HepG2 (cell line): ENCODE measurements at regions not wholly inside any gene's neighbourhood (a gene's known extent, or its start where the extent isn't known, plus 50 kb on each side); places are given as distances from the start of the nearest gene placed in this dataset.

Experiments
- EP300 ChIP-seq, 3 experiments: sonication (generic) in 1 of 3; formaldehyde crosslinking in 1 of 3; IDR thresholded peaks; 2 replicates each; pipeline versions ENCODE4 v1.5.1 to v1.6.1; 2011 to 2020; ENCODE audit warnings: low read depth in 2 of 3, low read length in 2 of 3, borderline replicate concordance in 1 of 3, improper control_type of control experiment in 1 of 3, mild to moderate bottlenecking in 1 of 3, missing genetic modification reagents in 1 of 3, moderate library complexity in 1 of 3
- GABPA ChIP-seq, 2 experiments: IDR thresholded peaks; 2 replicates each; pipeline ENCODE4 v1.6.1; 2011 to 2016; ENCODE audit warnings: low read depth in 2 of 2, low read length in 1 of 2, missing biosample characterization in 1 of 2, missing genetic modification characterization in 1 of 2
- MBD4 ChIP-seq: IDR thresholded peaks from 2 replicates; pipeline ENCODE4 v1.6.1; 2012; ENCODE audit warnings: low read length, inconsistent platforms, borderline replicate concordance
- MEIS2 ChIP-seq: sonication (generic); formaldehyde crosslinking; IDR thresholded peaks from 2 replicates; pipeline ENCODE4 v1.9.0; 2021; ENCODE audit warnings: mild to moderate bottlenecking, missing genetic modification reagents
- MIER2 ChIP-seq: IDR thresholded peaks from 2 replicates; pipeline ENCODE4 v1.6.1; 2016; ENCODE audit warnings: missing biosample characterization, missing genetic modification reagents
- RARA ChIP-seq: IDR thresholded peaks from 2 replicates; pipeline ENCODE4 v1.6.1; 2016; ENCODE audit warnings: missing genetic modification reagents, missing compliant biosample characterization
- SOX5 ChIP-seq: IDR thresholded peaks from 2 replicates; pipeline ENCODE4 v1.6.1; 2016; ENCODE audit warnings: borderline replicate concordance
- SOX6 ChIP-seq, 2 experiments: fragments of 450-650 bp in 1 of 2; sonication (generic) in 1 of 2; formaldehyde crosslinking in 1 of 2; IDR thresholded peaks; 2 replicates each; pipeline versions ENCODE4 v1.4.0 to v1.6.1; 2017 to 2020; ENCODE audit warnings: antibody characterized with exemption in 1 of 2, mild to moderate bottlenecking in 1 of 2, missing genetic modification reagents in 1 of 2
- TCF7 ChIP-seq: sonication (generic); IDR thresholded peaks from 2 replicates; pipeline ENCODE4 v1.6.1; 2016; ENCODE audit warnings: antibody characterized with exemption, low read depth
- TCF7L2 ChIP-seq: IDR thresholded peaks from 2 replicates; pipeline ENCODE4 v1.6.1; 2011; ENCODE audit warnings: mild to moderate bottlenecking, low read depth, low read length, moderate library complexity
- TOPORS ChIP-seq: sonication (generic); formaldehyde crosslinking; IDR thresholded peaks from 2 replicates; pipeline ENCODE4 v1.8.0; 2023; ENCODE audit warnings: mild to moderate bottlenecking, missing genetic modification reagents
- USF2 ChIP-seq, 2 experiments: sonication (generic) in 1 of 2; formaldehyde crosslinking in 1 of 2; IDR thresholded peaks; 2 replicates each; pipeline versions ENCODE4 v1.5.1 to v1.6.1; 2011 to 2020; ENCODE audit warnings: borderline replicate concordance in 1 of 2, low read depth in 1 of 2, low read length in 1 of 2, mild to moderate bottlenecking in 1 of 2, missing genetic modification reagents in 1 of 2, moderate library complexity in 1 of 2
- ZBED4 ChIP-seq: sonication (generic); formaldehyde crosslinking; IDR thresholded peaks from 2 replicates; pipeline ENCODE4 v1.4.0; 2020; ENCODE audit warnings: missing genetic modification reagents, borderline replicate concordance
- ZNF331 ChIP-seq: sonication (generic); formaldehyde crosslinking; IDR thresholded peaks from 2 replicates; pipeline ENCODE4 v1.4.0; 2020; ENCODE audit warnings: missing genetic modification reagents
- TF ChIP-seq, protein P1 (sequence below): sonication (generic); formaldehyde crosslinking; IDR thresholded peaks from 2 replicates; pipeline ENCODE4 v1.8.0; 2023; ENCODE audit warnings: mild to moderate bottlenecking, missing genetic modification reagents
- TF ChIP-seq, protein P2 (sequence below): sonication (generic); formaldehyde crosslinking; IDR thresholded peaks from 2 replicates; pipeline ENCODE4 v1.4.0; 2020; ENCODE audit warnings: mild to moderate bottlenecking, low read depth, missing genetic modification reagents
- TF ChIP-seq, protein P3 (sequence below): fragments of 450-650 bp; IDR thresholded peaks from 2 replicates; pipeline ENCODE4 v1.6.1; 2017

GRCh38 chr6:98641949-98642719, 192.2 kb upstream of the POU3F2 start (continued):
- TF ChIP-seq, protein P1, sequence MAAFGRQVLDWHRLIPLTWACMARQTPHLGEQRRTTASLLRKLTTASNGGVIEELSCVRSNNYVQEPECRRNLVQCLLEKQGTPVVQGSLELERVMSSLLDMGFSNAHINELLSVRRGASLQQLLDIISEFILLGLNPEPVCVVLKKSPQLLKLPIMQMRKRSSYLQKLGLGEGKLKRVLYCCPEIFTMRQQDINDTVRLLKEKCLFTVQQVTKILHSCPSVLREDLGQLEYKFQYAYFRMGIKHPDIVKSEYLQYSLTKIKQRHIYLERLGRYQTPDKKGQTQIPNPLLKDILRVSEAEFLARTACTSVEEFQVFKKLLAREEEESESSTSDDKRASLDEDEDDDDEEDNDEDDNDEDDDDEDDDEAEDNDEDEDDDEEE (CRISPR knock-in tag): no peak
- TF ChIP-seq MIER2 (CRISPR knock-in tag) (peak; percentile 77; the same call in 1 of the 2 replicates), ZNF331 (CRISPR knock-in tag) (0 out of 2 replicates have a peak, but pooled peaks have one; percentile 10), USF2 (IDR thresholded peaks at IDR 0.05; ENCODE audit: low read depth, low read length) (no peak), USF2 (CRISPR knock-in tag; IDR thresholded peaks at IDR 0.05; ENCODE audit: borderline replicate concordance) (no peak), SOX5 (peak; percentile 99), TCF7L2 (no peak), GABPA (IDR thresholded peaks at IDR 0.05; ENCODE audit: low read depth, low read length) (no peak), GABPA (CRISPR knock-in tag; IDR thresholded peaks at IDR 0.05; ENCODE audit: low read depth) (peak; percentile 38; the same call in 1 of the 2 replicates), ZBED4 (peak; percentile 43; the same call in 1 of the 2 replicates), RARA (CRISPR knock-in tag) (peak; percentile 66), EP300 (IDR thresholded peaks at IDR 0.05; ENCODE audit: low read depth in 2 of 2, low read length in 2 of 2) (peak in 1 of 2 experiments; percentile 48; a peak in 1 of 4 replicates), EP300 (CRISPR knock-in tag; IDR thresholded peaks at IDR 0.05; ENCODE audit: borderline replicate concordance) (0 out of 2 replicates have a peak, but pooled peaks have one; percentile 45), TOPORS (no peak), MEIS2 (CRISPR knock-in tag) (peak; percentile 57; the same call in 1 of the 2 replicates), MBD4 (no peak), SOX6 (IDR thresholded peaks at IDR 0.05) (no peak), SOX6 (CRISPR knock-in tag; IDR thresholded peaks at IDR 0.05) (peak; percentile 97), TCF7 (peak; percentile 69)
- TF ChIP-seq, protein P2, sequence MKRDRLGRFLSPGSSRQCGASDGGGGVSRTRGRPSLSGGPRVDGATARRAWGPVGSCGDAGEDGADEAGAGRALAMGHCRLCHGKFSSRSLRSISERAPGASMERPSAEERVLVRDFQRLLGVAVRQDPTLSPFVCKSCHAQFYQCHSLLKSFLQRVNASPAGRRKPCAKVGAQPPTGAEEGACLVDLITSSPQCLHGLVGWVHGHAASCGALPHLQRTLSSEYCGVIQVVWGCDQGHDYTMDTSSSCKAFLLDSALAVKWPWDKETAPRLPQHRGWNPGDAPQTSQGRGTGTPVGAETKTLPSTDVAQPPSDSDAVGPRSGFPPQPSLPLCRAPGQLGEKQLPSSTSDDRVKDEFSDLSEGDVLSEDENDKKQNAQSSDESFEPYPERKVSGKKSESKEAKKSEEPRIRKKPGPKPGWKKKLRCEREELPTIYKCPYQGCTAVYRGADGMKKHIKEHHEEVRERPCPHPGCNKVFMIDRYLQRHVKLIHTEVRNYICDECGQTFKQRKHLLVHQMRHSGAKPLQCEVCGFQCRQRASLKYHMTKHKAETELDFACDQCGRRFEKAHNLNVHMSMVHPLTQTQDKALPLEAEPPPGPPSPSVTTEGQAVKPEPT (CRISPR knock-in tag): no peak
- TF ChIP-seq, protein P3, sequence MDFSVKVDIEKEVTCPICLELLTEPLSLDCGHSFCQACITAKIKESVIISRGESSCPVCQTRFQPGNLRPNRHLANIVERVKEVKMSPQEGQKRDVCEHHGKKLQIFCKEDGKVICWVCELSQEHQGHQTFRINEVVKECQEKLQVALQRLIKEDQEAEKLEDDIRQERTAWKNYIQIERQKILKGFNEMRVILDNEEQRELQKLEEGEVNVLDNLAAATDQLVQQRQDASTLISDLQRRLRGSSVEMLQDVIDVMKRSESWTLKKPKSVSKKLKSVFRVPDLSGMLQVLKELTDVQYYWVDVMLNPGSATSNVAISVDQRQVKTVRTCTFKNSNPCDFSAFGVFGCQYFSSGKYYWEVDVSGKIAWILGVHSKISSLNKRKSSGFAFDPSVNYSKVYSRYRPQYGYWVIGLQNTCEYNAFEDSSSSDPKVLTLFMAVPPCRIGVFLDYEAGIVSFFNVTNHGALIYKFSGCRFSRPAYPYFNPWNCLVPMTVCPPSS: no peak
